HEK293 (cell line): ENCODE measurements at regions not wholly inside any gene's neighbourhood (a gene's known extent, or its start where the extent isn't known, plus 50 kb on each side); places are given as distances from the start of the nearest gene placed in this dataset.
A peak's percentile ranks its signal among the peaks of the same experiment; 100 is the strongest.

Source experiments
- CTCF ChIA-PET: fragments of 350-600 bp; formaldehyde crosslinking; extraction: SDS; loops from one replicate; lab custom pipeline; 2021; ENCODE audit warnings: antibody characterized with exemption; lab: Yijun Ruan, JAX
- POLR2A ChIA-PET: fragments of 300-600 bp; formaldehyde crosslinking; extraction: SDS; loops from one replicate; lab custom pipeline; 2020; ENCODE audit warnings: antibody characterized with exemption, inconsistent platforms; lab: Yijun Ruan, JAX
- H3K27ac ChIP-seq: fragments of 200-500 bp; sonication (Bioruptor generic); 2 replicates; pipeline ENCODE4 v1.5.1; 2014; ENCODE audit warnings: low read depth, low read length, control low read depth, inconsistent platforms; ENCODE audit errors: extremely low read depth
- H3K36me3 ChIP-seq, 2 experiments: fragments of 200-500 bp in 1 of 2; sonication (Bioruptor generic) in 1 of 2; 1 replicate in 1 of 2; 2 replicates in 1 of 2; pipeline ENCODE4 v1.5.1; 2014 to 2017; ENCODE audit warnings: inconsistent platforms in 2 of 2, low read length in 2 of 2; ENCODE audit not compliant: control insufficient read depth in 2 of 2, insufficient read depth in 1 of 2
- H3K4me1 ChIP-seq: fragments of 200-500 bp; sonication (Bioruptor generic); 2 replicates; pipeline ENCODE4 v1.5.1; 2014; ENCODE audit warnings: mild to moderate bottlenecking, low read length, inconsistent platforms; ENCODE audit not compliant: control insufficient read depth, insufficient read depth
- H3K4me3 ChIP-seq: 2 replicates; pipeline ENCODE4 v1.5.1; 2011; ENCODE audit warnings: low read depth, mild to moderate bottlenecking, control low read depth, low read length, moderate library complexity
- H3K9me3 ChIP-seq: fragments of 200-500 bp; sonication (Bioruptor generic); 2 replicates; pipeline ENCODE4 v1.5.1; 2014; ENCODE audit warnings: low read depth, low read length, inconsistent platforms; ENCODE audit not compliant: control insufficient read depth, insufficient read depth
- KLF7 ChIP-seq: fragments of 450-650 bp; formaldehyde crosslinking; IDR thresholded peaks from 2 replicates; pipeline ENCODE4 v1.5.1; 2016; ENCODE audit warnings: missing biosample characterization, missing genetic modification characterization, borderline replicate concordance
- SCRT2 ChIP-seq: fragments of 450-650 bp; formaldehyde crosslinking; IDR thresholded peaks from 2 replicates; pipeline ENCODE4 v1.5.1; 2016; ENCODE audit warnings: missing biosample characterization, missing genetic modification characterization
- ZFP3 ChIP-seq: fragments of 450-650 bp; formaldehyde crosslinking; IDR thresholded peaks from 2 replicates; pipeline ENCODE4 v1.5.1; 2016; ENCODE audit warnings: low read depth, missing biosample characterization, missing genetic modification characterization
- ZFP37 ChIP-seq: fragments of 450-650 bp; formaldehyde crosslinking; IDR thresholded peaks from 2 replicates; pipeline ENCODE4 v1.5.1; 2016; ENCODE audit warnings: missing biosample characterization, missing genetic modification characterization
- ZNF175 ChIP-seq: fragments of 450-650 bp; formaldehyde crosslinking; IDR thresholded peaks from 2 replicates; pipeline ENCODE4 v1.5.1; 2016; ENCODE audit warnings: missing biosample characterization, missing genetic modification characterization
- ZNF184 ChIP-seq: fragments of 450-650 bp; IDR thresholded peaks from 2 replicates; pipeline ENCODE4 v1.5.1; 2018; ENCODE audit warnings: missing biosample characterization, mild to moderate bottlenecking, missing genetic modification characterization
- ZNF221 ChIP-seq: fragments of 450-650 bp; formaldehyde crosslinking; IDR thresholded peaks from 2 replicates; pipeline ENCODE4 v1.5.1; 2017; ENCODE audit warnings: missing biosample characterization, missing genetic modification characterization, borderline replicate concordance
- ZNF24 ChIP-seq: fragments of 450-650 bp; formaldehyde crosslinking; IDR thresholded peaks from 2 replicates; pipeline ENCODE4 v1.5.1; 2016; ENCODE audit warnings: missing biosample characterization, missing genetic modification characterization
- ZNF324 ChIP-seq: fragments of 450-650 bp; formaldehyde crosslinking; IDR thresholded peaks from 2 replicates; pipeline ENCODE4 v1.5.1; 2016; ENCODE audit warnings: missing biosample characterization, missing genetic modification characterization
- ZNF366 ChIP-seq: fragments of 450-650 bp; formaldehyde crosslinking; conservative IDR thresholded peaks from 2 replicates; pipeline ENCODE4 v1.5.1; 2016; ENCODE audit warnings: missing biosample characterization, missing genetic modification characterization
- ZNF544 ChIP-seq: fragments of 450-650 bp; formaldehyde crosslinking; IDR thresholded peaks from 2 replicates; pipeline ENCODE4 v1.5.0; 2017; ENCODE audit warnings: missing biosample characterization, missing genetic modification characterization
- ZNF654 ChIP-seq: fragments of 450-650 bp; formaldehyde crosslinking; IDR thresholded peaks from 2 replicates; pipeline ENCODE4 v1.5.1; 2016; ENCODE audit warnings: low read depth, missing biosample characterization, missing genetic modification characterization
- ZNF660 ChIP-seq: fragments of 450-650 bp; IDR thresholded peaks from 2 replicates; pipeline ENCODE4 v1.5.1; 2018; ENCODE audit warnings: missing biosample characterization, mild to moderate bottlenecking, missing genetic modification characterization
- ZNF664 ChIP-seq: fragments of 450-650 bp; formaldehyde crosslinking; IDR thresholded peaks from 2 replicates; pipeline ENCODE4 v1.5.1; 2016; ENCODE audit warnings: missing biosample characterization, missing genetic modification characterization
- ZNF670 ChIP-seq: fragments of 450-650 bp; formaldehyde crosslinking; IDR thresholded peaks from 2 replicates; pipeline ENCODE4 v1.5.1; 2016; ENCODE audit warnings: missing biosample characterization, missing genetic modification characterization, low read depth
- ZSCAN4 ChIP-seq: fragments of 450-650 bp; formaldehyde crosslinking; IDR thresholded peaks from 2 replicates; pipeline ENCODE4 v1.5.1; 2017; ENCODE audit warnings: missing biosample characterization, missing genetic modification characterization
- TF ChIP-seq, protein P1 (sequence below): fragments of 450-650 bp; formaldehyde crosslinking; IDR thresholded peaks from 2 replicates; pipeline ENCODE4 v1.5.1; 2016; ENCODE audit warnings: missing biosample characterization, missing genetic modification characterization, low read depth
- TF ChIP-seq, protein P2 (sequence below): fragments of 450-650 bp; formaldehyde crosslinking; IDR thresholded peaks from 2 replicates; pipeline ENCODE4 v1.5.1; 2016; ENCODE audit warnings: missing biosample characterization, missing genetic modification characterization
- TF ChIP-seq, protein P3 (sequence below): fragments of 450-650 bp; formaldehyde crosslinking; IDR thresholded peaks from 2 replicates; pipeline ENCODE4 v1.5.1; 2016; ENCODE audit warnings: missing biosample characterization, missing genetic modification characterization
- TF ChIP-seq, protein P4 (sequence below): fragments of 450-650 bp; formaldehyde crosslinking; IDR thresholded peaks from 2 replicates; pipeline ENCODE4 v1.5.1; 2017; ENCODE audit warnings: missing biosample characterization, missing genetic modification characterization

- TF ChIP-seq, protein P1, sequence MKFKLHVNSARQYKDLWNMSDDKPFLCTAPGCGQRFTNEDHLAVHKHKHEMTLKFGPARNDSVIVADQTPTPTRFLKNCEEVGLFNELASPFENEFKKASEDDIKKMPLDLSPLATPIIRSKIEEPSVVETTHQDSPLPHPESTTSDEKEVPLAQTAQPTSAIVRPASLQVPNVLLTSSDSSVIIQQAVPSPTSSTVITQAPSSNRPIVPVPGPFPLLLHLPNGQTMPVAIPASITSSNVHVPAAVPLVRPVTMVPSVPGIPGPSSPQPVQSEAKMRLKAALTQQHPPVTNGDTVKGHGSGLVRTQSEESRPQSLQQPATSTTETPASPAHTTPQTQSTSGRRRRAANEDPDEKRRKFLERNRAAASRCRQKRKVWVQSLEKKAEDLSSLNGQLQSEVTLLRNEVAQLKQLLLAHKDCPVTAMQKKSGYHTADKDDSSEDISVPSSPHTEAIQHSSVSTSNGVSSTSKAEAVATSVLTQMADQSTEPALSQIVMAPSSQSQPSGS (tag by site-specific recombination) = no peak
- no peak for TF ChIP-seq ZNF24 (tag by site-specific recombination)
- no peak for TF ChIP-seq KLF7
- TF ChIP-seq ZNF184 (tag by site-specific recombination) = no peak
- TF ChIP-seq, protein P2, sequence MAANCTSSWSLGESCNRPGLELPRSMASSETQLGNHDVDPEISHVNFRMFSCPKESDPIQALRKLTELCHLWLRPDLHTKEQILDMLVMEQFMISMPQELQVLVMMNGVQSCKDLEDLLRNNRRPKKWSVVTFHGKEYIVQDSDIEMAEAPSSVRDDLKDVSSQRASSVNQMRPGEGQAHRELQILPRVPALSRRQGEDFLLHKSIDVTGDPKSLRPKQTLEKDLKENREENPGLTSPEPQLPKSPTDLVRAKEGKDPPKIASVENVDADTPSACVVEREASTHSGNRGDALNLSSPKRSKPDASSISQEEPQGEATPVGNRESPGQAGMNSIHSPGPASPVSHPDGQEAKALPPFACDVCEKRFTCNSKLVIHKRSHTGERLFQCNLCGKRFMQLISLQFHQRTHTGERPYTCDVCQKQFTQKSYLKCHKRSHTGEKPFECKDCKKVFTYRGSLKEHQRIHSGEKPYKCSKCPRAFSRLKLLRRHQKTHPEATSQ (tag by site-specific recombination) = no peak
Observed at GRCh38 chr9:18202924-18203323, 271.0 kb upstream of the ADAMTSL1 start (continued).

DNA sequence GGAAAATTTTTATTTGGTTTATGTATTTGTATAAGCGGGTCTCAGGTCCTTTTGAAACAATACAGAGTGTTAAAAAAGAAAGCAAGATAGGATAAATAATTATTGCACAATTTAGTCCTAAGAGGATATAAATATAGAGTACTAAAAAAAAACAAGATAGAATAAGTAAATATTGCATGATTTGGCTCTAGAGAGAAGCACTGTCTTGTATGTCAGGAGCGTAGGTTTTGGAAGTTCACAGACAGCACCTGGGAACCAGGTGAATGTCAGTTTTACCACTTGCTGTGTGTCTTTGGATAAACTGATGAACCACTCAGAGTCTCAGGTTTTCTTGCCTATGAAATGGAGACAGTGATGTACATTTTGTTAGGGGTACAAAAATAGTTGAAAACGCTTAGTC is 266.2 kb upstream of the ADAMTSL1 start:
- CTCF ChIA-PET = interaction anchor here (0.8 to 8.5 kb wide), 14 partner anchors 8 to 827 kb away, joined by 3 to 149 read pairs (median 5); no protein-coding TSS in a partner anchor
- no peaks in the 10 kb centered on the region for H3K36me3 ChIP-seq
- no peak overlapping the region for H3K4me3 ChIP-seq
- no peak overlapping the region for H3K27ac ChIP-seq
- no peak for TF ChIP-seq ZNF544 (tag by site-specific recombination)
- TF ChIP-seq, all 188 proteins: peak for 0
- Histone ChIP-seq H3K4me1 (no peaks in the 10 kb centered on the region), H3K9me3 (no peaks in the 10 kb centered on the region)
- POLR2A ChIA-PET = no interaction called here

GRCh38 chr9:18208166-18209059 is 265.5 kb upstream of the ADAMTSL1 start:
- no peak overlapping the region for H3K27ac ChIP-seq
- ChIA-PET POLR2A (no interaction called here), CTCF (interaction anchor here (0.7 to 8.5 kb wide), 14 partner anchors 9 to 826 kb away, joined by 3 to 149 read pairs (median 4); no protein-coding TSS in a partner anchor)
- no peak for TF ChIP-seq ZFP3
- TF ChIP-seq ZNF654 (tag by site-specific recombination) = peak; percentile 38
- TF ChIP-seq, protein P3, sequence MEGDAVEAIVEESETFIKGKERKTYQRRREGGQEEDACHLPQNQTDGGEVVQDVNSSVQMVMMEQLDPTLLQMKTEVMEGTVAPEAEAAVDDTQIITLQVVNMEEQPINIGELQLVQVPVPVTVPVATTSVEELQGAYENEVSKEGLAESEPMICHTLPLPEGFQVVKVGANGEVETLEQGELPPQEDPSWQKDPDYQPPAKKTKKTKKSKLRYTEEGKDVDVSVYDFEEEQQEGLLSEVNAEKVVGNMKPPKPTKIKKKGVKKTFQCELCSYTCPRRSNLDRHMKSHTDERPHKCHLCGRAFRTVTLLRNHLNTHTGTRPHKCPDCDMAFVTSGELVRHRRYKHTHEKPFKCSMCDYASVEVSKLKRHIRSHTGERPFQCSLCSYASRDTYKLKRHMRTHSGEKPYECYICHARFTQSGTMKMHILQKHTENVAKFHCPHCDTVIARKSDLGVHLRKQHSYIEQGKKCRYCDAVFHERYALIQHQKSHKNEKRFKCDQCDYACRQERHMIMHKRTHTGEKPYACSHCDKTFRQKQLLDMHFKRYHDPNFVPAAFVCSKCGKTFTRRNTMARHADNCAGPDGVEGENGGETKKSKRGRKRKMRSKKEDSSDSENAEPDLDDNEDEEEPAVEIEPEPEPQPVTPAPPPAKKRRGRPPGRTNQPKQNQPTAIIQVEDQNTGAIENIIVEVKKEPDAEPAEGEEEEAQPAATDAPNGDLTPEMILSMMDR (tag by site-specific recombination) = peak; percentile 36; the same call in 1 of the 2 replicates
- 0 out of 2 replicates have a peak, but pooled peaks have one; percentile 19 for TF ChIP-seq ZNF664
- peak; percentile 39; the same call in 1 of the 2 replicates for TF ChIP-seq ZNF660
- no peaks in the 10 kb centered on the region for H3K4me1 ChIP-seq
- H3K9me3 ChIP-seq = no peaks in the 10 kb centered on the region
- no peaks in the 10 kb centered on the region for H3K36me3 ChIP-seq
- H3K4me3 ChIP-seq = no peak overlapping the region

DNA sequence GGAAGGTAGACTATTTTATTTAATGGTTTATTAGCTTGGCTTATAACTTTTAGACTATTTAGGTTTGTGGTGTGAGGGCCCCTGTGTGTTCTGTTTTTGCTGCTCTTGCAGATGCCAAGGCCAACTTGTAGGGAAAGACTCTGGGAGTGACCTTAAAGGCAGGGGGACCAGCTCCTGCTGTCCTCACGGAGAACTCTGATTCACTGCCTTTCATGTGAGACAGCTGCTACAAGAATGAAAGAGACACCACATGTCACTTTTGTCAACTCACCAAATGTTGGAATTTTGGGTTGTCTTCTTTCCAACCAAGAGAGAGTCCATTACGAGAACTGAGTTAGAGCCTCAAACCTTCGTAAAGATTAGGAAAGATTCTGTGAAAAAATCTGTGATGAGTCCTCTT is 258.3 kb upstream of the ADAMTSL1 start:
- H3K9me3 ChIP-seq = no peaks in the 10 kb centered on the region
- TF ChIP-seq, protein P4, sequence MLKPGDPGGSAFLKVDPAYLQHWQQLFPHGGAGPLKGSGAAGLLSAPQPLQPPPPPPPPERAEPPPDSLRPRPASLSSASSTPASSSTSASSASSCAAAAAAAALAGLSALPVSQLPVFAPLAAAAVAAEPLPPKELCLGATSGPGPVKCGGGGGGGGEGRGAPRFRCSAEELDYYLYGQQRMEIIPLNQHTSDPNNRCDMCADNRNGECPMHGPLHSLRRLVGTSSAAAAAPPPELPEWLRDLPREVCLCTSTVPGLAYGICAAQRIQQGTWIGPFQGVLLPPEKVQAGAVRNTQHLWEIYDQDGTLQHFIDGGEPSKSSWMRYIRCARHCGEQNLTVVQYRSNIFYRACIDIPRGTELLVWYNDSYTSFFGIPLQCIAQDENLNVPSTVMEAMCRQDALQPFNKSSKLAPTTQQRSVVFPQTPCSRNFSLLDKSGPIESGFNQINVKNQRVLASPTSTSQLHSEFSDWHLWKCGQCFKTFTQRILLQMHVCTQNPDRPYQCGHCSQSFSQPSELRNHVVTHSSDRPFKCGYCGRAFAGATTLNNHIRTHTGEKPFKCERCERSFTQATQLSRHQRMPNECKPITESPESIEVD (tag by site-specific recombination) = no peak
- TF ChIP-seq ZSCAN4 (tag by site-specific recombination) (no peak), ZNF175 (tag by site-specific recombination) (no peak), ZNF670 (no peak), ZFP37 (tag by site-specific recombination) (no peak), SCRT2 (no peak), ZNF221 (no peak), ZNF324 (tag by site-specific recombination) (no peak), ZNF366 (tag by site-specific recombination) (no peak)
- no peaks in the 10 kb centered on the region for H3K4me1 ChIP-seq
- H3K4me3 ChIP-seq = no peak overlapping the region
- H3K36me3 ChIP-seq = no peaks in the 10 kb centered on the region
- POLR2A ChIA-PET = no interaction called here
- CTCF ChIA-PET = interaction anchor here (3.6 kb wide), 1 partner anchor 404 kb away, joined by 23 read pairs; no protein-coding TSS in a partner anchor
- no peak overlapping the region for H3K27ac ChIP-seq
